ENCODE measurements at regions not wholly inside any gene's neighbourhood (a gene's known extent, or its start where the extent isn't known, plus 50 kb on each side); places are given as distances from the start of the nearest gene placed in this dataset.

DNA sequence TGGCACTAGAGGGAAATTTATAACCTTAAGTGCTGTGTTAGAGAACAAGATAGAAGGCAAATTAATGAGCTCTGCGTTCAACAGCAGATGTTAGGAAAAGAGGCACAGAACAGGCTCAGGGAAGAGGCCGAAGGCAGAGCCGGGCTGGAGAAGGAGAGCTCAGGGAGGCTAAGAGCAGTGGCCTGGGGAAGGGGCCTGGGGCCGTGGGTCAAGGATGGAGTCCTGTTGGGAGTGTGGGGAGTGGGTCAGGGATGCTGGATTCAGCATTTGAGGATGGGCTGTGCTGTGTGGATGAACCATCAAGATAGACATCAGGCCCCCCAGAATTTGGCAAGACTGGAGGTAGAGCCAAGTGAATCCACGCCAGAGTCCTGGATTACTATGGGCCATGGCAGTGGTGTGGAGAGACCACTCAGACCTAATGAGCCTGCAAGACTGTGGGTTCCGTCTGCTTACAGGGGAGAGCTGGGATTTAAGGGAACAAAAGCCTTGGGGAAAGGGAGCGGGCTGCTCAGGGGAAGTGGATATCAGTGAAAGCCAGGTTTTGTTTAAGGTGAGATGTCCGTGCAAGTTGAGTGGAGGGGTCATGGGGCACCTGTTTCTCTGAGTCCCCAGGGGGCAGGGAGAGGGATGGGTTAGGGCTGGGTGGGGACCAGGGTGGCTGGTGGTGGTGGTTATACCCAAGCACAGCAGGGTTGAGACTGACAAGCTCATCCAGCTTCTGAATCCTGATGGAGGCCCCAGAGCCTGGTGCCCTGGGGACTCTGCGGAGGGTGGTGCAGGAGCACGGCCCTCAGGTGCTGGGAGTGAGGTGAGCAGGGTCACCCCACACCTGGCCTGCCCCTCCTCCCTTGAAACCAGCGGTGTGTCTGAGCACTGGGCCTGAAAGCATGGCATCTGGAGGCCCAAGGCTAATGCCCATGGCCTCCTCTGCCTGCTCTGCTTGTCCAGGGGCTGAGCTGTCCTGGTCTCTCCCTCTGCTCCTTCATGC is 101.7 kb downstream of the BMS1 start:
- Histone ChIP-seq H3K27me3 (ENCODE audit: control insufficient read depth in 1 of 2, insufficient read depth in 2 of 2, low read length in 1 of 2) (no peaks in the 10 kb centered on the region), H3K4me1 (ENCODE audit: control insufficient read depth in 1 of 2, insufficient read depth in 2 of 2, low read length in 2 of 2) (no peaks in the 10 kb centered on the region), H3K36me3 (ENCODE audit: control insufficient read depth in 1 of 2, insufficient read depth in 2 of 2, low read length in 1 of 2) (no peaks in the 10 kb centered on the region), H3K9me3 (ENCODE audit: control insufficient read depth, low read length) (no peaks in the 10 kb centered on the region), H3K27ac (ENCODE audit: low read depth in 1 of 2, low read length in 2 of 2) (no peak overlapping the region), H3K4me3 (ENCODE audit: low read length in 2 of 2) (no peak overlapping the region)
- DNase-seq (peak in 1 of 2 donors; percentile 63), ATAC-seq (ENCODE audit: low FRiP score) (no peak)
- WGBS, 2 donors, result 75 to 83% methylated on average over 11 of the region's 11 CpGs
- intact Hi-C loops (cut with DNase I), result no loop called here

DNA sequence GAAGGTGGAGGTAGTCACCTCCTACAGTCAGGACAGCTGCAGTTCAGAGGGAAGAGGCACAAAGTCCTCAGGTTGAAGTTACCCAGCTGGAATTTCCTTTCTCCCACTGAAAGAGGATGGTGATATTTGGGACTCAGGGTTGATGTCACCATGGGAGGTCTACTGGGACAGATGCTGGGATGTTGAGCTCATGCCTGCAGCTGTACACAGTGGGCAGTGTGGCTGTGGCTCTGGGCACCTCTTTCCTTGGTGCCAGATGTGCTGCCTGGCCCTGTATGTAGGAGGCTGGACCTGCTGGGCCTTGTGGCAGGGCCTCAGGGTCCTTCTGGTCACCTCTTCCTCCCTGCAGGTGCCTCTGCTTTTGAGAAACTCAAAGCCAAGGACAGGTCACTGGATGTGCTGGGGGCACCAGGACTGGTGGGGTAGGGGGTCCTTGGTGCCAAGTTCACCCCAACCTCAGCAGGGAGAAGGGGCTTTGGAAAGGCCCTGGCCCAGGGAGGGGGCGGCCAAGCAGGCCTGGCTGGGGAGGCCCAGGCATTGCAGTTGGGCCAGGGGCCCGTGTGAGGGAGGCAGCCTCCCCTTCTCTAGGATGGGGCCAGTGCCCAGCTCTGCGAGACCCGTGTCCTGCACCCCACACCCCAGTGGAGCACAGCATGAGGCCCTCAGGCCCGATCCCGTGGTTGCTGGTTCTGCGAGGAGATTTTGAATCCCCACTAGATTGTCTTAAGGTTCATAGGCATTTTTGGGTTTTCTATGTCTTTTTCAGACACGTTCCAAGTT is 103.1 kb downstream of the BMS1 start:
- H3K27ac ChIP-seq (ENCODE audit: low read depth in 1 of 2, low read length in 2 of 2), result no peak overlapping the region
- no peak for ATAC-seq (ENCODE audit: low FRiP score)
- H3K9me3 ChIP-seq (ENCODE audit: control insufficient read depth, low read length), result no peaks in the 10 kb centered on the region
- no peaks in the 10 kb centered on the region for H3K36me3 ChIP-seq (ENCODE audit: control insufficient read depth in 1 of 2, insufficient read depth in 2 of 2, low read length in 1 of 2)
- intact Hi-C loops (cut with DNase I), result no loop called here
- no peaks in the 10 kb centered on the region for H3K4me1 ChIP-seq (ENCODE audit: control insufficient read depth in 1 of 2, insufficient read depth in 2 of 2, low read length in 2 of 2)
- 82% methylated on average over 8 of the region's 8 CpGs for WGBS, 2 donors
- no peaks in the 10 kb centered on the region for H3K27me3 ChIP-seq (ENCODE audit: control insufficient read depth in 1 of 2, insufficient read depth in 2 of 2, low read length in 1 of 2)
- peak in 1 of 2 donors; percentile 44 for DNase-seq
- H3K4me3 ChIP-seq (ENCODE audit: low read length in 2 of 2), result no peak overlapping the region

DNA sequence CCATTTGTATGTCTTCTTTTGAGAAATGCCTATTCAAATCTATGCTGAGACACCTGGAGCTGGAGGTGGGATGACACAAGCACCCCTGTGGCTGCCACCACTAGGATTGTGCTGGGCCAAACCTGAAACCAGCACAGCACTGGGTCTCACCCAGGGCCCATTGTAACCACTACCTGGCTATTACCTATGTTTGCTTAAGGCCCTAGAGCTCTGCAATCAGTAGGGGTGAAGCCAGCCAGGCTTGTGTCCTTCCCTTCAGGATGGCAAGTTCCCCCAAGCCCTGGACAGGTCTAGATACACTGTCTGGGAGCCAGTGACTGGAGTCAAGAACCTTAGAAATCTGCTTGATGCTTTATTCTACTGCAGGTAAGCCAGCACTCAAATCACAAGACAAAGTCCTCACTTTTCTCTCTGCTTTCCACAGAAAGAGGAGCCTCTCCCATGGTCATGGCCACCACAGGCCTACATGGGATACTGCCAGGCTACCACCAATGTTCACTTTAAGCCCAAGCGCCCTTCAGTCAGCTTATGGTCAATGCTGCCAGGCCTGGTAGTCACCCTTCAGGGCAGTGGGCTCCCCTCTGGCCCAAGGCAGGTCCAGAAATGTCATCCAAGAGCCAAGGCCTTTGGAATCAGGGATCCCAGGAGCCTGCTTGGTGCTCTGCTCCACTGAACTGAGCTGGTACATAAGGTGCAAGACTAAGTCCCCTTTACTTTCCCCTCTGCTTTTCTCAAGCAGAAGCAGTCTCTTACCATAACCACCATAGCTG is 105.3 kb downstream of the BMS1 start:
- intact Hi-C loops (cut with DNase I), result no loop called here
- H3K27me3 ChIP-seq (ENCODE audit: control insufficient read depth in 1 of 2, insufficient read depth in 2 of 2, low read length in 1 of 2), result no peaks in the 10 kb centered on the region
- no peak overlapping the region for H3K4me3 ChIP-seq (ENCODE audit: low read length in 2 of 2)
- no peak for DNase-seq
- no peaks in the 10 kb centered on the region for H3K4me1 ChIP-seq (ENCODE audit: control insufficient read depth in 1 of 2, insufficient read depth in 2 of 2, low read length in 2 of 2)
- H3K9me3 ChIP-seq (ENCODE audit: control insufficient read depth, low read length), result no peaks in the 10 kb centered on the region
- WGBS, 2 donors, result 78 to 92% methylated on average over 1 of the region's 1 CpG
- no peak for ATAC-seq (ENCODE audit: low FRiP score)
- H3K27ac ChIP-seq (ENCODE audit: low read depth in 1 of 2, low read length in 2 of 2), result no peak overlapping the region
- no peaks in the 10 kb centered on the region for H3K36me3 ChIP-seq (ENCODE audit: control insufficient read depth in 1 of 2, insufficient read depth in 2 of 2, low read length in 1 of 2)

- H3K9me3 ChIP-seq (ENCODE audit: control insufficient read depth, low read length), result no peaks in the 10 kb centered on the region
- WGBS, 2 donors, result 32 to 37% methylated on average over 4 of the region's 4 CpGs
- H3K36me3 ChIP-seq (ENCODE audit: control insufficient read depth in 1 of 2, insufficient read depth in 2 of 2, low read length in 1 of 2), result no peaks in the 10 kb centered on the region
- H3K27ac ChIP-seq (ENCODE audit: low read depth in 1 of 2, low read length in 2 of 2), result no peak overlapping the region
- no peaks in the 10 kb centered on the region for H3K4me1 ChIP-seq (ENCODE audit: control insufficient read depth in 1 of 2, insufficient read depth in 2 of 2, low read length in 2 of 2)
- DNase-seq (no peak), ATAC-seq (ENCODE audit: low FRiP score) (no peak)
- intact Hi-C loops (cut with DNase I), result no loop called here
- no peak overlapping the region for H3K4me3 ChIP-seq (ENCODE audit: low read length in 2 of 2)
- no peaks in the 10 kb centered on the region for H3K27me3 ChIP-seq (ENCODE audit: control insufficient read depth in 1 of 2, insufficient read depth in 2 of 2, low read length in 1 of 2)
Observed at GRCh38 chr10:42888504-42889095, 106.0 kb downstream of the BMS1 start.

GRCh38 chr10:42896735-42897134 is 114.1 kb downstream of the BMS1 start:
- peaks cover 7% of the 10 kb centered on the region for H3K9me3 ChIP-seq (ENCODE audit: control insufficient read depth, low read length)
- ATAC-seq (ENCODE audit: low FRiP score) (no peak), DNase-seq (no peak)
- H3K4me3 ChIP-seq (ENCODE audit: low read length in 2 of 2), result no peak overlapping the region
- intact Hi-C loops (cut with DNase I), result no loop called here
- no peak overlapping the region for H3K27ac ChIP-seq (ENCODE audit: low read depth in 1 of 2, low read length in 2 of 2)
- no peaks in the 10 kb centered on the region for H3K4me1 ChIP-seq (ENCODE audit: control insufficient read depth in 1 of 2, insufficient read depth in 2 of 2, low read length in 2 of 2)
- 45 to 55% methylated on average over 7 of the region's 7 CpGs for WGBS, 2 donors
- H3K36me3 ChIP-seq (ENCODE audit: control insufficient read depth in 1 of 2, insufficient read depth in 2 of 2, low read length in 1 of 2), result no peaks in the 10 kb centered on the region
- H3K27me3 ChIP-seq (ENCODE audit: control insufficient read depth in 1 of 2, insufficient read depth in 2 of 2, low read length in 1 of 2), result no peaks in the 10 kb centered on the region

GRCh38 chr10:42898037-42898960 is 115.7 kb downstream of the BMS1 start:
- intact Hi-C loops (cut with DNase I), result no loop called here
- Histone ChIP-seq H3K9me3 (ENCODE audit: control insufficient read depth, low read length) (peaks cover 12% of the 10 kb centered on the region), H3K4me3 (ENCODE audit: low read length in 2 of 2) (no peak overlapping the region), H3K27me3 (ENCODE audit: control insufficient read depth in 1 of 2, insufficient read depth in 2 of 2, low read length in 1 of 2) (no peaks in the 10 kb centered on the region), H3K36me3 (ENCODE audit: control insufficient read depth in 1 of 2, insufficient read depth in 2 of 2, low read length in 1 of 2) (no peaks in the 10 kb centered on the region), H3K27ac (ENCODE audit: low read depth in 1 of 2, low read length in 2 of 2) (no peak overlapping the region), H3K4me1 (ENCODE audit: control insufficient read depth in 1 of 2, insufficient read depth in 2 of 2, low read length in 2 of 2) (no peaks in the 10 kb centered on the region)
- no peak for DNase-seq
- peak; percentile 38 for ATAC-seq (ENCODE audit: low FRiP score)
- WGBS, 2 donors, result 9 to 13% methylated on average over 71 to 83 of the region's 83 CpGs

DNA sequence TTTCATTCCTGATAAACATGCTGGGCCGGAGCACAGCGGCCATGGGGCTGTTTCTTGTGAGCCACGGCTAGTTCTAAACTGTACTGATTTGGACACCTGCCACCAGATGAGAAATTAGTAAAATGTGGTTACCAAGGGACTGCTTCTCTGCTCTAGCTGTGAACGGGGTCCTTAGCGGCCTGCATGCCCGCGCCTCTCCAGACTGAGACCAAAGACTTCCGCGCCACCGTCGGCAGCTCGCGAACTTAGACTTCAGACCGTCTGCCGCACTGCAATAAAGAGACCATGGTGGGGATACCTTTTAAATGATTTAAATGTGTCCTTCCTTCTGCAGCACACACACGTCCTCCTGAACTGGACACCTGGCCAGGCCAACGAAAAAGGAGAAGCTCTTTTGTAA is 116.4 kb downstream of the BMS1 start:
- Histone ChIP-seq H3K9me3 (ENCODE audit: control insufficient read depth, low read length) (peaks cover 15% of the 10 kb centered on the region), H3K27ac (ENCODE audit: low read depth in 1 of 2, low read length in 2 of 2) (no peak overlapping the region), H3K27me3 (ENCODE audit: control insufficient read depth in 1 of 2, insufficient read depth in 2 of 2, low read length in 1 of 2) (no peaks in the 10 kb centered on the region), H3K4me3 (ENCODE audit: low read length in 2 of 2) (no peak overlapping the region), H3K4me1 (ENCODE audit: control insufficient read depth in 1 of 2, insufficient read depth in 2 of 2, low read length in 2 of 2) (no peaks in the 10 kb centered on the region), H3K36me3 (ENCODE audit: control insufficient read depth in 1 of 2, insufficient read depth in 2 of 2, low read length in 1 of 2) (no peaks in the 10 kb centered on the region)
- WGBS, 2 donors, result 90 to 91% methylated on average over 17 of the region's 17 CpGs
- intact Hi-C loops (cut with DNase I), result no loop called here
- DNase-seq (no peak), ATAC-seq (ENCODE audit: low FRiP score) (no peak)
